Chondrocyte (in vitro differentiated cells): ENCODE measurements at regions not wholly inside any gene's neighbourhood (a gene's known extent, or its start where the extent isn't known, plus 50 kb on each side); places are given as distances from the start of the nearest gene placed in this dataset.
"Not testable (repeated sequence)": the region's sequence is repeated elsewhere in the genome, so short reads cannot be mapped to it uniquely, and the experiment has no call there.

ENCODE experiments used
- DNase-seq: peaks from one replicate; pipeline ENCODE4 v3.0.0; 2021; ENCODE audit warnings: mixed read lengths, low spot score
- H3K27ac Mint-ChIP-seq: one replicate; pipeline ENCODE4 v1.8.0; 2021; ENCODE audit warnings: mild to moderate bottlenecking, moderate library complexity, mixed read lengths; ENCODE audit not compliant: unreplicated experiment
- H3K27me3 Mint-ChIP-seq: 2 replicates; pipeline ENCODE4 v1.8.0; 2021; ENCODE audit warnings: low read depth, mixed read lengths
- H3K36me3 Mint-ChIP-seq: 2 replicates; pipeline ENCODE4 v1.8.0; 2021; ENCODE audit warnings: low read depth, mixed read lengths
- H3K4me1 Mint-ChIP-seq: 2 replicates; pipeline ENCODE4 v1.8.0; 2021; ENCODE audit warnings: low read depth, mild to moderate bottlenecking, mixed read lengths
- H3K4me3 Mint-ChIP-seq: one replicate; pipeline ENCODE4 v1.8.0; 2021; ENCODE audit warnings: mild to moderate bottlenecking, moderate library complexity, mixed read lengths; ENCODE audit not compliant: unreplicated experiment
- H3K9me3 Mint-ChIP-seq: 2 replicates; pipeline ENCODE4 v1.8.0; 2021; ENCODE audit warnings: low read depth, mixed read lengths
- TF ChIP-seq, protein P1 (sequence below): fragments of 200-600 bp; sonication (generic); IDR thresholded peaks from 2 replicates; pipeline ENCODE4 v1.5.0; 2021; ENCODE audit warnings: antibody characterized with exemption, mild to moderate bottlenecking, moderate library complexity

DNA sequence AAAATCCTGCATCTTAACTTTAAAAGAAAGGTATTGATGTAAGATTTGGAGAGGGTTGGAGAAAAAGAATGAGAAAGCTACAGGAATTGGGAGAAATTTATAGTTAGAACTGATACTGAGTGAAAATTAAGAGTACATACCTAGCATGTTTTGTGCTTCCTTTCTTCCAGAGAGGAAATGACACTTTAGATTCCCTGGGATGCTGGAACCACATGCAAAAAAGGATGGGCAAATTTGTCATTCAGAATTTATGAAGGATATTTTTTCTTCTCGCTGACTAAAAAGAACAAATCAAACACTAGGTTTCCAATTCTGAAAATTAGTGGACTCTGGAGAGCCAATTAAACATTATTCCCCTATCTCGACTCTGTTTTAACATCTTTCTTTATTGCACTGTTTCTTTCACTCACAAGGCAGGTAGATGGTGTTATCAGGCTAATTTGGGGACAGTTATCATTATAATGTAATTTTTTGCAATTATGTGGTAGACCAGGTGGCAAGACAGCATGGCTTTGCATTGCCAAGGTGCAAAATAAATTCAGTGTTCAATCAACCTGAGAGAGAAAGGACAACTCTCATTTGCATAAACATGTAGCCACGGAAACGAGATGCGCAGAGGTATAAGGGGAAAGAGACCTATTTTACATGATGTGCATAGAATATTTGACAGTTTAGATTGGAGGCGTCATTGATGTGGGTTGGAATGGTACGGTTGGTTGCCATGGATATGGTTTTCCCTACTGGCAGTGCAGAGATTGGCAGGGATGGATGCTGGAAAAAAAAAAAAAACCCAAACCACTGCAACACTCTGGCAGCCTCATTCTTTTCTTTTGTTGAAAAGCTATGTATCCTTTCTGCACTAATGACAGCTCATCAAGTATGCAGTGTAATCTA is 320.4 kb upstream of the CCNH start:
- Mint-ChIP-seq H3K9me3 (no peaks in the 10 kb centered on the region), H3K27me3 (peaks cover 13% of the 10 kb centered on the region), H3K4me3 (no peak overlapping the region), H3K4me1 (no peaks in the 10 kb centered on the region), H3K36me3 (no peaks in the 10 kb centered on the region), H3K27ac (no peak overlapping the region)
- no peak for DNase-seq
- TF ChIP-seq, protein P1, sequence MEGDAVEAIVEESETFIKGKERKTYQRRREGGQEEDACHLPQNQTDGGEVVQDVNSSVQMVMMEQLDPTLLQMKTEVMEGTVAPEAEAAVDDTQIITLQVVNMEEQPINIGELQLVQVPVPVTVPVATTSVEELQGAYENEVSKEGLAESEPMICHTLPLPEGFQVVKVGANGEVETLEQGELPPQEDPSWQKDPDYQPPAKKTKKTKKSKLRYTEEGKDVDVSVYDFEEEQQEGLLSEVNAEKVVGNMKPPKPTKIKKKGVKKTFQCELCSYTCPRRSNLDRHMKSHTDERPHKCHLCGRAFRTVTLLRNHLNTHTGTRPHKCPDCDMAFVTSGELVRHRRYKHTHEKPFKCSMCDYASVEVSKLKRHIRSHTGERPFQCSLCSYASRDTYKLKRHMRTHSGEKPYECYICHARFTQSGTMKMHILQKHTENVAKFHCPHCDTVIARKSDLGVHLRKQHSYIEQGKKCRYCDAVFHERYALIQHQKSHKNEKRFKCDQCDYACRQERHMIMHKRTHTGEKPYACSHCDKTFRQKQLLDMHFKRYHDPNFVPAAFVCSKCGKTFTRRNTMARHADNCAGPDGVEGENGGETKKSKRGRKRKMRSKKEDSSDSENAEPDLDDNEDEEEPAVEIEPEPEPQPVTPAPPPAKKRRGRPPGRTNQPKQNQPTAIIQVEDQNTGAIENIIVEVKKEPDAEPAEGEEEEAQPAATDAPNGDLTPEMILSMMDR = no peak

DNA sequence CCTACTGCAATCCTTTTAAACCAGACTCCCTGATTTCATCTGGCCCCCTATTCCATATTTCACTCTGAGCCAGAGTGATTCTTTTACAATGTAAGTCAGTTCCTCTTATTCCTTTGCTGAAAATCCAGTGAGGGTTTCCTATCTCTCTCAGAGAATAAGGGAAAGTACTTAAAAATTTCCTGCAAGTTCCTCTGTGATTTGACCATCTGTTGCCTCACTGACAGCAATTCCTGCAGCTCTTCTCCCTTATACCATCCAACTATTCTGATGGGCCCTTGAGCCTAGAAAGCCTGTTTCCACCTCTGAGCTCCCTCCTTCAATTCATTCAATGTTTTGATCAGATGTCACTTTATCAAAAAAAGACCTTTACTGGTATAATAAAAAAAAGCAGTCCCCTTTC is 317.1 kb upstream of the CCNH start:
- Mint-ChIP-seq H3K27me3 (peaks cover 8% of the 10 kb centered on the region), H3K4me3 (no peak overlapping the region), H3K9me3 (no peaks in the 10 kb centered on the region), H3K27ac (no peak overlapping the region), H3K36me3 (no peaks in the 10 kb centered on the region), H3K4me1 (no peaks in the 10 kb centered on the region)
- TF ChIP-seq, protein P1 = no peak
- DNase-seq = no peak

DNA sequence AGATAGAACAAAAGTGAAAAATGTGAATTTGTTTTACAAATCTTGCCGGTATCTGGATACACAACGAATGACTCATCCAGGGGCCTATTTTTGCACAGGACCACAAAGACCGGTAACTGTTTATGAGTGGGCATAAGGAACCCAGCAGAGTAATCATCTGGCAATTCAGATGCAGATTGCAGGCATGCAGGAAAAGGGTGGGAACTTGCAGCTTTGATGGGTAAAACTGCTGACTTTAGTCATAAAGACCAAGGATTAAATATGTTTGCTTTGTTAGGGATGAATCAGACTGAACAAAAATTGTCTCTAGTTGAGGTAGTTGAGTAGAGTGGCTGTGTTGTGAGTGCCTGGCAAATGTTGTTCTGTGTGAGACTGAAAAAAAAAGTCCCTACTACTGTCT is 309.6 kb upstream of the CCNH start:
- no peaks in the 10 kb centered on the region for H3K27me3 Mint-ChIP-seq
- no peak overlapping the region for H3K27ac Mint-ChIP-seq
- no peaks in the 10 kb centered on the region for H3K36me3 Mint-ChIP-seq
- H3K9me3 Mint-ChIP-seq = peaks cover 13% of the 10 kb centered on the region
- H3K4me1 Mint-ChIP-seq = no peaks in the 10 kb centered on the region
- H3K4me3 Mint-ChIP-seq = no peak overlapping the region
- TF ChIP-seq, protein P1 = no peak
- no peak for DNase-seq

DNA sequence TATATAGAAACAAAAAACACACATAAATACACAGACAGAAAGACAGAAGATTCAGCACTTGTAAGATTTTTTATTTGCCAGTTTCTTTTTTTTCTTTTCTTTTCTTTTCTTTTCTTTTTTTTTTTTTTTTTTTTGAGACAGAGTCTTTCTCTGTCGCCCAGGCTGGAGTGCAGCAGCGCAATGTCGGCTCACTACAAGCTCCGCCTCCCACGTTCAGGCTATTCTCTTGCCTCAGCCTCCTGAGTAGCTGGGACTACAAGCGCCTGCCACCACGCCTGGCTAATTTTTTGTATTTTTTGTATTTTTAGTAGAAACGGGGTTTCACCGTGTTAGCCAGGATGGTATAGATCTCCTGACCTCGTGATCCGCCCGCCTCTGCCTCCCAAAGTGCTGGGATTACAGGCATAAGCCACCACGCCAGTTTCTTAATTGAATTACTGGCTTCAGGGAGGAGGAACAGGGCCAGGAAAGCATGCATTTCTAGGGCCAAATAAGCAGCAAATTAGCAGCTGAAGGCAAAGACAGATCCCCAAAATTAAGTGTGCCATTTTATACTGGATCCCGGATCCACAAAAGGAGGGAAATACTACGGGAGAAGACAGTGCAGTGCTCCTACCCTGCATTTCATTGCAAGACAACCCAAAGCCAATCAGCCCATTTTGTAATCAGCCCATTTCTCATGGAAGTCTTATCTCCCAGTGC is 305.6 kb upstream of the CCNH start:
- H3K36me3 Mint-ChIP-seq, H3K27ac Mint-ChIP-seq, H3K4me3 Mint-ChIP-seq, H3K4me1 Mint-ChIP-seq, H3K27me3 Mint-ChIP-seq, DNase-seq: not testable (repeated sequence)
- peaks cover 13% of the 10 kb centered on the region for H3K9me3 Mint-ChIP-seq

DNA sequence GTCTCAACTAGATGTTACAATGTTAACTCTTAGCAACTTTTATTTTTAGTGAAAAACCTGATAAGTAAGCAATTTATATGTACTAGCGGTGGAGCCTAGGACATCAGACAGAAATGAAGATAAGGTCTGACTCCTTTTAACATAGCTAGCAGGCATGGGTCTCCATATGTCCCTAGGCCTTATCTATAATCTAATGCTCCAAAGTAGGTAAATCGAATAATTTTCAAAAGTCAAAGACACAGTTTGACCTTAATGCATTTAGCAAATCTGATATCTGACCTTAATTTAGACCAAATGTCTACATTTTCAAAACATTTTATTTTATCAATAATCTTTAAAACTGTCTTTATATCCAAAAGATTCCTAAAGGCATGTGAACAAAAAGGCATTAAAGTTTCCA is 305.0 kb upstream of the CCNH start:
- peaks cover 6% of the 10 kb centered on the region for H3K27me3 Mint-ChIP-seq
- no peaks in the 10 kb centered on the region for H3K36me3 Mint-ChIP-seq
- H3K4me1 Mint-ChIP-seq = no peaks in the 10 kb centered on the region
- TF ChIP-seq, protein P1 = no peak
- H3K9me3 Mint-ChIP-seq = peaks cover 13% of the 10 kb centered on the region
- no peak overlapping the region for H3K27ac Mint-ChIP-seq
- no peak overlapping the region for H3K4me3 Mint-ChIP-seq
- no peak for DNase-seq
